ENCODE measurements at regions not wholly inside any gene's neighbourhood (a gene's known extent, or its start where the extent isn't known, plus 50 kb on each side); places are given as distances from the start of the nearest gene placed in this dataset.
"Not testable (repeated sequence)": the region's sequence is repeated elsewhere in the genome, so short reads cannot be mapped to it uniquely, and the experiment has no call there.

- TF ChIP-seq ZNF274 (IDR thresholded peaks at IDR 0.05; ENCODE audit: low read depth, low read length) = no peak
- H3K4me3 ChIP-seq (ENCODE audit: low read length) = no peak overlapping the region
Measured at GRCh38 chr6:106874481-106874880, 100.0 kb downstream of the CD24 start.

- no peak overlapping the region for H3K4me3 ChIP-seq (ENCODE audit: low read length)
- TF ChIP-seq ZNF274 (IDR thresholded peaks at IDR 0.05; ENCODE audit: low read depth, low read length) = no peak
Measured at GRCh38 chr6:106872049-106872448, 102.5 kb downstream of the CD24 start.

DNA sequence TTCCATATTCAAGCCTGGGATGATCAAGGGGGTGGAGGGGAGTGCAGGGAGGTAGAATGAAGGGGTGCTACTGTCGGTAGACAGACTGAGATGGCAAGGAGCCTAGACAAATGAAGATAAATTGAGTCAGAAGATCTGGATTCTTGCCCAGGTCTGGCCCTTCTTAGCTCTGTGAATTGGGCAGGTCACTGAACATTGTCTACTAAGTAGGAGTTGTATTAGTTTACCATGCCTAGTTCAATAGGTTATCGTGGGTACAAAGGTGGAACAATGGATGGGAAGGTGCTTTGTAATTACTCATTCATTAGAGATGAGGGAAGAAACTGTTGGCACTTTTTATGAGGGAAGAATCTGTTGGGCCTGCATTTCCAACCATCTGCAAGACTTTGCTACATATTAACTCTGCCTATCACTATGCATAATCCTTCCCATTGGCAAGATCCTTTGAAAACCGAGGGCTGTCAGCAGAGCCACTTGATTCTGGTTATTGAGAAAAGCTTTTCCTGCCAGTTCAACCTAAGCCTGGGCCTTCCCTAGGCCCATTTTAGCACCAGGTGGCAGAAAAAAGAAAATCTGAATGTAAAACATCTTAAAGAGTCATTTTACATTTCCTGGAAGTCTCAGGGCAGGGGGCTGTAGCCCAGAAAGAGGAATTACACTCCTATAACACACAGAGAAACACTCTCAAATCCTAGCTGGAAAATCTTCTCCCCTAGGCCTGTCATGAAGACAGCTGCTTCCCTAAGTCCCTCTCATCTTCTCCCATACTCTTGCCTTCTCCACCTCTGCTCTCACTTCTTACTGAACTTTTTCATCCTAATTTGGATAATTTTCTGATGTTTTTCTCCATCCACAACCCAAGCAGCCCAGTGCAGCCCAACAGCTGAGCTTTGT lies 103.5 kb downstream of the CD24 start:
- TF ChIP-seq ZNF274 (IDR thresholded peaks at IDR 0.05; ENCODE audit: low read depth, low read length) = no peak
- H3K4me3 ChIP-seq (ENCODE audit: low read length) = no peak overlapping the region

DNA sequence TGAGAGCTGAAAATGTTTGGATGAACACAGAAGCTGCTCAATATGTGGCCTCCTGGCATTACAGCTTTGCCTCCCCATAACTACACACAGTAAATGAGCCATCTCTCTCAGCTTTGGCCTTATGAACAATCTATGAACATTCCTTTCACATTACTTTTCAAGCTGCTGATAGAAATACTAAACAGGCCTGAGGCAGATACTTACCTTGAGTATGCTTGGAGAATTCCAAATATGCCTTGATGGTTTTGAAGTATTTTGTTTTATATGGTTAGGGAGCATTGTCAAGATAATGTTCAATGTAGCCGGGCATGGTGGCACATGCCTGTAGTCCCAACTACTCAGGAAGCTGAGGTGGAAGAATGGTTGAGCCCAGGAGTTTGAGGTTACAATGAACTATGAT lies 104.5 kb downstream of the CD24 start:
- H3K4me3 ChIP-seq (ENCODE audit: low read length) = no peak overlapping the region
- no peak for TF ChIP-seq ZNF274 (IDR thresholded peaks at IDR 0.05; ENCODE audit: low read depth, low read length)

- no peak for TF ChIP-seq ZNF274 (IDR thresholded peaks at IDR 0.05; ENCODE audit: low read depth, low read length)
- H3K4me3 ChIP-seq (ENCODE audit: low read length) = no peak overlapping the region
Measured at GRCh38 chr6:106869203-106869602, 105.3 kb downstream of the CD24 start.

- TF ChIP-seq ZNF274 (IDR thresholded peaks at IDR 0.05; ENCODE audit: low read depth, low read length) = no peak
- no peak overlapping the region for H3K4me3 ChIP-seq (ENCODE audit: low read length)
Measured at GRCh38 chr6:106866875-106867658, 107.5 kb downstream of the CD24 start.

DNA sequence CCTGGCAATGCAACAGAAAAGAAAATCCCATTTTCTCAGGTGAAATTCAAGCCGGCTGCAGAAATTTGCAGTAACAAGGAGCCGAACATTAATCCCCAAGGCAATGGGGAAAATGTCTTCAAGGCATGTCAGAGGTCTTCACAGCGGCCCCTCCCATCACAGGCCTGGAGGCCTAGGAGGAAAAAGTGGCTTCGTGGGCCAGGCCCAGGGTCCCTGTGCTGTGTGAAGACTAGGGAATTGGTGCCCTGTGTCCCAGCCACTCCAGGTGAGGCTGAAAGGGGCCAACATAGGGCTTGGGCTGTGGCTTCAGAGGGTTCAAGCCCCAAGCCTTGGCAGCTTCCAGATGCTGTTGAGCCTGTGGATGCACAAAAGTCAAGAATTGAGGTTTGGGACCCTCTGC lies 111.7 kb downstream of the CD24 start:
- no peak overlapping the region for H3K4me3 ChIP-seq (ENCODE audit: low read length)
- TF ChIP-seq ZNF274 (IDR thresholded peaks at IDR 0.05; ENCODE audit: low read depth, low read length) = no peak

DNA sequence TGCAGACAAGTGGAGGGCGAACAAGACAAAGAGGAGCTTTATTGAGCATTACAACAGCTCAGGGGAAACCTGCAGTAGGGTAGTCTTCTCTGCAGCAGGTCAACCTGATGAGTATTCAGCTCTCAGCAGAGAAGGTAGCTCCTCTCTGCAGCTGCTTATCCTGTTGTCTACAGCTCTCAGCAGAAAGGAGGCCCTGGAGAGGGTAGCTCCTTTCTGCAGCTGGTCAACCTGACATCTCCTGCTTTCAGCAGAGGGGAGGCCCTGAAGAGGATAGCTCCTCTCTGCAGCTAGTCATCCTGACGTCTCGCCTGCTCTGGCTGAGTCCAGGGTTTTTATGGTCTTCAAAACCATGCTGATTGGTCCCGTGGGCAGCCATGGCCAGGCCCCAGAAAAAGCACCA lies 113.6 kb downstream of the CD24 start:
- no peak for TF ChIP-seq ZNF274 (IDR thresholded peaks at IDR 0.05; ENCODE audit: low read depth, low read length)
- no peak overlapping the region for H3K4me3 ChIP-seq (ENCODE audit: low read length)

GRCh38 chr6:106858653-106859092 lies 115.9 kb downstream of the CD24 start:
- no peak overlapping the region for H3K4me3 ChIP-seq (ENCODE audit: low read length)
- TF ChIP-seq ZNF274 (IDR thresholded peaks at IDR 0.05; ENCODE audit: low read depth, low read length) = no peak

DNA sequence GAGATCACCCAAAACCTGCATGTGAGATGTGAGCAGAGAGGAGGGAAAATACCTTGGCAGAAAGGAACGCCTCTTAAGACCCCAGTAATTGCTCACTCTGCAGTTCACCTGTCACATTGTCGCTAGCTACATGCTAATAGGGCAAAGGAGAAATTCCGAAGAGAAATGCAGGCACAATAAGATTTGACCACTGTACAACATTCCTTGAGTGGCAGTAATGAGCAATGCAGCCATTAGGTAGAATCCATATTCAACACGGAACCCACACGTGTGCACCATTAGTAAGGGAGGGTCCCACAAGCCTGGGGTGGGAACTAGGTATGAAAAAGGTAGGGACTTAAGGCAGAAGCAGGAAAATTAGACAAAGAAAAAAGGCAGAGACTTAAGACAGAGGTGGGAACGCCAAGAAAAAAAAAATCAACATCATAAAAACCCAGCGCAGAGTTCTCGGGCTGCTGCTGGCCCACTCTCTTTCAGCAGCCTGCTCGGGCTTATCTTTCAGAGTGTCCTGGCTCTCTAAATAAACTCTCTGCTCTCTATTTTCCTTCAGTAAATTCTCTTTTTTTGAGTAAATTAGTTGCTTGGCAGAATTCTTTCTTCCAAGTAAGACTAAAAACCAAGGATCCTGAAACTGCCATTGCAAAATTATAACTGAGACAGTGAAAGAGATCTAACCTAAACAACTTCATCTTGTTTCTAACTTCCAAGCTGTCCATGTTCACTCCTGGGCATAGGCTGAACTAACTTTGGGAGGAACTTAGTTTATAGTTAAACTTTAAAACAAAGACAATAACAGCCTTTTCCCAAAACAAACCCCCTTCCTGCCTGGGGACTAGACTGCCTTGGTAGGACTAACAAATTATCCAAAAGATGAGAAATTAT lies 116.5 kb downstream of the CD24 start:
- no peak overlapping the region for H3K4me3 ChIP-seq (ENCODE audit: low read length)
- TF ChIP-seq ZNF274 (IDR thresholded peaks at IDR 0.05; ENCODE audit: low read depth, low read length) = no peak

- H3K4me3 ChIP-seq (ENCODE audit: low read length) = not testable (repeated sequence)
Measured at GRCh38 chr6:106857310-106857709, 117.2 kb downstream of the CD24 start.

- no peak overlapping the region for H3K4me3 ChIP-seq (ENCODE audit: low read length)
- TF ChIP-seq ZNF274 (IDR thresholded peaks at IDR 0.05; ENCODE audit: low read depth, low read length) = no peak
Measured at GRCh38 chr6:106856227-106856874, 118.2 kb downstream of the CD24 start.

- no peak overlapping the region for H3K4me3 ChIP-seq (ENCODE audit: low read length)
Measured at GRCh38 chr6:106855117-106855516, 119.4 kb downstream of the CD24 start.

More at GRCh38 chr6:106855117-106855516, 119.4 kb downstream of the CD24 start:
- no peak for TF ChIP-seq ZNF274 (IDR thresholded peaks at IDR 0.05; ENCODE audit: low read depth, low read length)

Data from GM08714 (cell line).